Tongue (tissue), 1 donor: ENCODE measurements at regions not wholly inside any gene's neighbourhood (a gene's known extent, or its start where the extent isn't known, plus 50 kb on each side); places are given as distances from the start of the nearest gene placed in this dataset.

Source experiments
- DNase-seq: peaks from one replicate; pipeline ENCODE4 v3.0.0-alpha.2; 2015

GRCh38 chr6:20313960-20314530 lies 87.6 kb upstream of the E2F3 start:
- no peak for DNase-seq

- no peak for DNase-seq
Measured at GRCh38 chr6:20314866-20315845, 86.5 kb upstream of the E2F3 start.

- no peak for DNase-seq
Measured at GRCh38 chr6:20317430-20317829, 84.2 kb upstream of the E2F3 start.

GRCh38 chr6:20318851-20319387 lies 82.8 kb upstream of the E2F3 start:
- no peak for DNase-seq

GRCh38 chr6:20319520-20320357 lies 81.9 kb upstream of the E2F3 start:
- DNase-seq, result no peak

- no peak for DNase-seq
Measured at GRCh38 chr6:20325641-20326421, 75.8 kb upstream of the E2F3 start.

GRCh38 chr6:20326422-20326728 lies 75.3 kb upstream of the E2F3 start:
- DNase-seq, result no peak

GRCh38 chr6:20327141-20327540 lies 74.5 kb upstream of the E2F3 start:
- DNase-seq, result no peak

GRCh38 chr6:20328266-20328923 lies 73.3 kb upstream of the E2F3 start:
- DNase-seq, result no peak

- DNase-seq, result no peak
Measured at GRCh38 chr6:20328924-20329300, 72.8 kb upstream of the E2F3 start.

GRCh38 chr6:20331042-20331441 lies 70.6 kb upstream of the E2F3 start:
- DNase-seq, result no peak

GRCh38 chr6:20331625-20332024 lies 70.1 kb upstream of the E2F3 start:
- DNase-seq, result no peak

GRCh38 chr6:20332441-20333006 lies 69.2 kb upstream of the E2F3 start:
- no peak for DNase-seq

- DNase-seq, result no peak
Measured at GRCh38 chr6:20333721-20334269, 67.9 kb upstream of the E2F3 start.

GRCh38 chr6:20334334-20334733 lies 67.3 kb upstream of the E2F3 start:
- DNase-seq, result no peak

- no peak for DNase-seq
Measured at GRCh38 chr6:20334962-20335361, 66.7 kb upstream of the E2F3 start.

- DNase-seq, result no peak
Measured at GRCh38 chr6:20335872-20336271, 65.8 kb upstream of the E2F3 start.

GRCh38 chr6:20338156-20338555 lies 63.5 kb upstream of the E2F3 start:
- no peak for DNase-seq

GRCh38 chr6:20340068-20340848 lies 61.4 kb upstream of the E2F3 start:
- DNase-seq, result peak; percentile 34

GRCh38 chr6:20341096-20341495 lies 60.6 kb upstream of the E2F3 start:
- DNase-seq, result no peak
